AG10803 (cell line): ENCODE measurements at regions not wholly inside any gene's neighbourhood (a gene's known extent, or its start where the extent isn't known, plus 50 kb on each side); places are given as distances from the start of the nearest gene placed in this dataset.

Experiments
- DNase-seq: peaks from one replicate; pipeline ENCODE4 v3.0.0; 2010; ENCODE audit warnings: low read depth
- H3K4me3 ChIP-seq: 2 replicates; pipeline ENCODE4 v1.5.1; 2011; ENCODE audit warnings: mild to moderate bottlenecking, low read length, control low read depth
- CTCF ChIP-seq: conservative IDR thresholded peaks from 2 replicates; pipeline ENCODE4 v1.5.1; 2011; ENCODE audit warnings: mild to moderate bottlenecking, low read length, control low read depth, inconsistent platforms

DNA sequence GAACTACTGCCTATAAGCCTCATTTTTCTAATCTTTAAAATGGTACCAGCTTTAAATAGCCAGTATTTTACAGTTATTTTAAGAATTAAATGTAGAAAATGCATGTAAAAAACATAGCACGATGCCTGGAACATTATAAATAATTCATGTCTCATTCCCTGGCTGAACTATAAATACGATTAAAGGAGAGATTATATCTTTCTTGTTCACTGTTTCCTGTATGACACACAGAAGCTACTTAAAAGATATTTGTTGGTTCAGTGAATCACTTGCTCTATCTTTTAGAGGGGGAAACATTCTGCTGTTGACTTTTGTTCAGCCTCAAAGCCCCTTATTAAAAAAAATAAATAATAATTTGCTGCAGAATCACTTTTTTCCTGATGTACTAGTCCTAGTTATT, 406.9 kb downstream of the LRFN5 start:
- no peak overlapping the region for H3K4me3 ChIP-seq
- no peak for DNase-seq
- no peak for TF ChIP-seq CTCF

GRCh38 chr14:42013153-42013552, 406.5 kb downstream of the LRFN5 start:
- no peak overlapping the region for H3K4me3 ChIP-seq
- no peak for DNase-seq
- TF ChIP-seq CTCF: no peak

GRCh38 chr14:42011221-42011620, 404.5 kb downstream of the LRFN5 start:
- no peak for TF ChIP-seq CTCF
- DNase-seq: no peak
- H3K4me3 ChIP-seq: no peak overlapping the region

GRCh38 chr14:42004321-42004720, 397.6 kb downstream of the LRFN5 start:
- DNase-seq: no peak
- no peak for TF ChIP-seq CTCF
- no peak overlapping the region for H3K4me3 ChIP-seq

GRCh38 chr14:42002141-42002540, 395.5 kb downstream of the LRFN5 start:
- TF ChIP-seq CTCF: no peak
- DNase-seq: peak; percentile 2
- H3K4me3 ChIP-seq: no peak overlapping the region

- no peak for TF ChIP-seq CTCF
- no peak for DNase-seq
- no peak overlapping the region for H3K4me3 ChIP-seq
Observed at GRCh38 chr14:42001431-42001830, 394.8 kb downstream of the LRFN5 start.

GRCh38 chr14:42000450-42000849, 393.8 kb downstream of the LRFN5 start:
- H3K4me3 ChIP-seq: no peak overlapping the region
- no peak for TF ChIP-seq CTCF
- no peak for DNase-seq
